ENCODE measurements at regions not wholly inside any gene's neighbourhood (a gene's known extent, or its start where the extent isn't known, plus 50 kb on each side); places are given as distances from the start of the nearest gene placed in this dataset.

GRCh38 chr16:50474138-50474537 is 74.1 kb upstream of the NKD1 start:
- no peak overlapping the region for H3K4me3 Mint-ChIP-seq
- H4K20me1 ChIP-seq (ENCODE audit: control insufficient read depth, insufficient read depth, low read length, poor library complexity, severe bottlenecking): no peaks in the 10 kb centered on the region
- no peak overlapping the region for H3K4me2 ChIP-seq (replicated peaks; ENCODE audit: low read depth, low read length, poor library complexity, severe bottlenecking)
- CTCF ChIA-PET: no interaction called here
- H3K9me3 Mint-ChIP-seq (ENCODE audit: insufficient read depth): no peaks in the 10 kb centered on the region
- H2AFZ ChIP-seq (ENCODE audit: insufficient read depth, low read depth, low read length, poor library complexity, severe bottlenecking): no peak overlapping the region
- H3K79me2 ChIP-seq (ENCODE audit: control insufficient read depth, insufficient read depth, low read length): no peaks in the 10 kb centered on the region
- intact Hi-C loops (cut with micrococcal nuclease): no loop called here
- TF ChIP-seq, protein P1, sequence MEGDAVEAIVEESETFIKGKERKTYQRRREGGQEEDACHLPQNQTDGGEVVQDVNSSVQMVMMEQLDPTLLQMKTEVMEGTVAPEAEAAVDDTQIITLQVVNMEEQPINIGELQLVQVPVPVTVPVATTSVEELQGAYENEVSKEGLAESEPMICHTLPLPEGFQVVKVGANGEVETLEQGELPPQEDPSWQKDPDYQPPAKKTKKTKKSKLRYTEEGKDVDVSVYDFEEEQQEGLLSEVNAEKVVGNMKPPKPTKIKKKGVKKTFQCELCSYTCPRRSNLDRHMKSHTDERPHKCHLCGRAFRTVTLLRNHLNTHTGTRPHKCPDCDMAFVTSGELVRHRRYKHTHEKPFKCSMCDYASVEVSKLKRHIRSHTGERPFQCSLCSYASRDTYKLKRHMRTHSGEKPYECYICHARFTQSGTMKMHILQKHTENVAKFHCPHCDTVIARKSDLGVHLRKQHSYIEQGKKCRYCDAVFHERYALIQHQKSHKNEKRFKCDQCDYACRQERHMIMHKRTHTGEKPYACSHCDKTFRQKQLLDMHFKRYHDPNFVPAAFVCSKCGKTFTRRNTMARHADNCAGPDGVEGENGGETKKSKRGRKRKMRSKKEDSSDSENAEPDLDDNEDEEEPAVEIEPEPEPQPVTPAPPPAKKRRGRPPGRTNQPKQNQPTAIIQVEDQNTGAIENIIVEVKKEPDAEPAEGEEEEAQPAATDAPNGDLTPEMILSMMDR (IDR thresholded peaks at IDR 0.05): no peak
- TF ChIP-seq EZH2 (IDR thresholded peaks at IDR 0.05; ENCODE audit: borderline replicate concordance, insufficient read depth, low read depth, low read length, poor library complexity, severe bottlenecking): no peak
- no peak overlapping the region for H3K27ac Mint-ChIP-seq
- H3K27me3 ChIP-seq (replicated peaks in 1 of 4; ENCODE audit: control extremely low read depth in 1 of 4, control insufficient read depth in 3 of 4, insufficient read depth in 4 of 4, low read length in 3 of 4): peaks cover 0 to 9% (median 0%) of the 10 kb centered on the region in 4 experiments
- H3K27ac ChIP-seq (ENCODE audit: low read length in 2 of 2): no peak overlapping the region
- ATAC-seq (ENCODE audit: low read depth) (no peak), DNase-seq (no peak)
- no peak overlapping the region for H3K4me3 ChIP-seq (ENCODE audit: control extremely low read depth in 1 of 5, extremely low read depth in 1 of 5, insufficient read depth in 1 of 5, low read depth in 2 of 5, low read length in 4 of 5)
- H3K36me3 ChIP-seq (replicated peaks in 1 of 2; ENCODE audit: control extremely low read depth in 1 of 2, control insufficient read depth in 1 of 2, extremely low read depth in 1 of 2, insufficient read depth in 2 of 2, low read length in 1 of 2): no peaks in the 10 kb centered on the region
- H3K9me3 ChIP-seq (ENCODE audit: control extremely low read depth in 1 of 3, control insufficient read depth in 2 of 3, insufficient read depth in 1 of 3, low read length in 2 of 3): peaks cover 0 to 4% (median 0%) of the 10 kb centered on the region in 3 donors
- no peaks in the 10 kb centered on the region for H3K4me1 Mint-ChIP-seq
- POLR2A ChIA-PET: no interaction called here
- no peak overlapping the region for H3K9ac ChIP-seq (ENCODE audit: low read length)
- no peaks in the 10 kb centered on the region for H3K4me1 ChIP-seq (ENCODE audit: control insufficient read depth in 2 of 2, insufficient read depth in 2 of 2, low read length in 2 of 2)
- H3K27me3 Mint-ChIP-seq: peaks cover 38% of the 10 kb centered on the region
- 38% methylated on average over 1 of the region's 2 CpGs for WGBS (ENCODE audit: insufficient coverage)

- no peak overlapping the region for H3K27ac Mint-ChIP-seq
- no peaks in the 10 kb centered on the region for H3K36me3 ChIP-seq (replicated peaks in 1 of 2; ENCODE audit: control extremely low read depth in 1 of 2, control insufficient read depth in 1 of 2, extremely low read depth in 1 of 2, insufficient read depth in 2 of 2, low read length in 1 of 2)
- H3K4me2 ChIP-seq (replicated peaks; ENCODE audit: low read depth, low read length, poor library complexity, severe bottlenecking): no peak overlapping the region
- H3K27me3 ChIP-seq (replicated peaks in 1 of 4; ENCODE audit: control extremely low read depth in 1 of 4, control insufficient read depth in 3 of 4, insufficient read depth in 4 of 4, low read length in 3 of 4): peaks cover 0 to 14% (median 3%) of the 10 kb centered on the region in 4 experiments
- peaks cover 0 to 4% (median 0%) of the 10 kb centered on the region in 3 donors for H3K9me3 ChIP-seq (ENCODE audit: control extremely low read depth in 1 of 3, control insufficient read depth in 2 of 3, insufficient read depth in 1 of 3, low read length in 2 of 3)
- intact Hi-C loops (cut with micrococcal nuclease): no loop called here
- POLR2A ChIA-PET: no interaction called here
- H4K20me1 ChIP-seq (ENCODE audit: control insufficient read depth, insufficient read depth, low read length, poor library complexity, severe bottlenecking): no peaks in the 10 kb centered on the region
- H3K9me3 Mint-ChIP-seq (ENCODE audit: insufficient read depth): no peaks in the 10 kb centered on the region
- CTCF ChIA-PET: no interaction called here
- H3K79me2 ChIP-seq (ENCODE audit: control insufficient read depth, insufficient read depth, low read length): no peaks in the 10 kb centered on the region
- H3K4me3 ChIP-seq (ENCODE audit: control extremely low read depth in 1 of 5, extremely low read depth in 1 of 5, insufficient read depth in 1 of 5, low read depth in 2 of 5, low read length in 4 of 5): no peak overlapping the region
- peaks cover 45% of the 10 kb centered on the region for H3K27me3 Mint-ChIP-seq
- DNase-seq (no peak), ATAC-seq (ENCODE audit: low read depth) (no peak)
- peaks cover 2% of the 10 kb centered on the region for H3K4me1 Mint-ChIP-seq
- no peak overlapping the region for H3K27ac ChIP-seq (ENCODE audit: low read length in 2 of 2)
- H3K4me1 ChIP-seq (ENCODE audit: control insufficient read depth in 2 of 2, insufficient read depth in 2 of 2, low read length in 2 of 2): peaks cover 0 to 2% of the 10 kb centered on the region in 2 donors
- WGBS (ENCODE audit: insufficient coverage): 79% methylated on average over 5 of the region's 6 CpGs
- TF ChIP-seq EZH2 (IDR thresholded peaks at IDR 0.05; ENCODE audit: borderline replicate concordance, insufficient read depth, low read depth, low read length, poor library complexity, severe bottlenecking): no peak
- TF ChIP-seq, protein P1 (IDR thresholded peaks at IDR 0.05): no peak
- no peak overlapping the region for H3K9ac ChIP-seq (ENCODE audit: low read length)
- no peak overlapping the region for H2AFZ ChIP-seq (ENCODE audit: insufficient read depth, low read depth, low read length, poor library complexity, severe bottlenecking)
- H3K4me3 Mint-ChIP-seq: no peak overlapping the region
Observed at GRCh38 chr16:50473356-50473945, 74.7 kb upstream of the NKD1 start.
